Ascending aorta (tissue), 2 donors: ENCODE measurements at regions not wholly inside any gene's neighbourhood (a gene's known extent, or its start where the extent isn't known, plus 50 kb on each side); places are given as distances from the start of the nearest gene placed in this dataset.

Experiments used
- DNase-seq, 2 donors: peaks; one replicate each; pipeline ENCODE4 v3.0.0-alpha.2; 2019; ENCODE audit warnings: low spot score in 2 of 2
- H3K27ac ChIP-seq, 2 donors: fragments of 200-600 bp; sonication (generic); one replicate each; pipeline ENCODE4 v1.5.1; 2016 to 2017; ENCODE audit warnings: mild to moderate bottlenecking in 1 of 2
- H3K27me3 ChIP-seq: fragments of 200-600 bp; sonication (generic); one replicate; pipeline ENCODE4 v1.5.1; 2017
- H3K36me3 ChIP-seq, 2 donors: fragments of 200-600 bp; sonication (generic); one replicate each; pipeline ENCODE4 v1.5.1; 2016
- H3K4me1 ChIP-seq, 2 donors: fragments of 200-600 bp; sonication (generic); one replicate each; pipeline ENCODE4 v1.5.1; 2016 to 2017; ENCODE audit warnings: mild to moderate bottlenecking in 1 of 2
- H3K4me3 ChIP-seq, 2 donors: fragments of 200-600 bp; sonication (generic); one replicate each; pipeline ENCODE4 v1.5.1; 2016 to 2017; ENCODE audit warnings: mild to moderate bottlenecking in 1 of 2
- H3K9me3 ChIP-seq, 2 donors: fragments of 200-600 bp; sonication (generic); one replicate each; pipeline ENCODE4 v1.5.1; 2016
- CTCF ChIP-seq, 3 experiments: fragments of 200-600 bp in 2 of 3; fragments of 450-650 bp in 1 of 3; sonication (generic) in 2 of 3; IDR thresholded peaks; one replicate each; pipeline ENCODE4 v1.5.1; 2016 to 2019; ENCODE audit warnings: antibody characterized with exemption in 3 of 3, mild to moderate bottlenecking in 1 of 3, moderate library complexity in 1 of 3
- intact Hi-C: fragments of 100-400 bp; cut with DNase I; formaldehyde crosslinking; loops from one replicate; pipeline ENCODE4 v1.15.1; 2023

- no peak for TF ChIP-seq CTCF (IDR thresholded peaks at IDR 0.05)
- intact Hi-C loops: no loop called here
Observed at GRCh38 chr3:111369958-111370357, 172.0 kb upstream of the CD96 start.

GRCh38 chr3:111373239-111373638 is 168.8 kb upstream of the CD96 start:
- H3K9me3 ChIP-seq: peaks cover 0 to 7% of the 10 kb centered on the region in 2 donors
- H3K36me3 ChIP-seq: no peaks in the 10 kb centered on the region
- DNase-seq: no peak
- H3K4me1 ChIP-seq: no peaks in the 10 kb centered on the region
- no peak overlapping the region for H3K27ac ChIP-seq
- no peak overlapping the region for H3K4me3 ChIP-seq
- H3K27me3 ChIP-seq: no peaks in the 10 kb centered on the region
- intact Hi-C loops: no loop called here
- TF ChIP-seq CTCF (IDR thresholded peaks at IDR 0.05): no peak

More at GRCh38 chr3:111369958-111370357, 172.0 kb upstream of the CD96 start:
- Histone ChIP-seq H3K36me3 (no peaks in the 10 kb centered on the region), H3K27me3 (no peaks in the 10 kb centered on the region), H3K4me3 (no peak overlapping the region), H3K27ac (no peak overlapping the region), H3K9me3 (peaks cover 0 to 4% of the 10 kb centered on the region in 2 donors), H3K4me1 (no peaks in the 10 kb centered on the region)
- DNase-seq: no peak

- Histone ChIP-seq H3K9me3 (peaks cover 0 to 7% of the 10 kb centered on the region in 2 donors), H3K4me3 (no peak overlapping the region), H3K27me3 (no peaks in the 10 kb centered on the region), H3K4me1 (no peaks in the 10 kb centered on the region), H3K36me3 (no peaks in the 10 kb centered on the region), H3K27ac (no peak overlapping the region)
- no peak for DNase-seq
- intact Hi-C loops: no loop called here
- no peak for TF ChIP-seq CTCF (IDR thresholded peaks at IDR 0.05)
Observed at GRCh38 chr3:111373861-111374260, 168.1 kb upstream of the CD96 start.

GRCh38 chr3:111385971-111386495 is 156.0 kb upstream of the CD96 start:
- Histone ChIP-seq H3K4me3 (no peak overlapping the region), H3K27ac (no peak overlapping the region), H3K9me3 (peaks cover 0 to 6% of the 10 kb centered on the region in 2 donors), H3K36me3 (no peaks in the 10 kb centered on the region), H3K4me1 (no peaks in the 10 kb centered on the region), H3K27me3 (no peaks in the 10 kb centered on the region)
- intact Hi-C loops: no loop called here
- no peak for DNase-seq
- no peak for TF ChIP-seq CTCF (IDR thresholded peaks at IDR 0.05)

GRCh38 chr3:111392894-111393398 is 149.1 kb upstream of the CD96 start:
- no peak for TF ChIP-seq CTCF (IDR thresholded peaks at IDR 0.05)
- DNase-seq: no peak
- Histone ChIP-seq H3K27ac (no peak overlapping the region), H3K4me1 (no peaks in the 10 kb centered on the region), H3K27me3 (no peaks in the 10 kb centered on the region), H3K36me3 (no peaks in the 10 kb centered on the region), H3K4me3 (no peak overlapping the region), H3K9me3 (no peaks in the 10 kb centered on the region)
- intact Hi-C loops: no loop called here

GRCh38 chr3:111412656-111413055 is 129.3 kb upstream of the CD96 start:
- intact Hi-C loops: no loop called here
- no peaks in the 10 kb centered on the region for H3K9me3 ChIP-seq

More at GRCh38 chr3:111412656-111413055, 129.3 kb upstream of the CD96 start:
- no peak for TF ChIP-seq CTCF (IDR thresholded peaks at IDR 0.05)
- Histone ChIP-seq H3K4me1 (no peaks in the 10 kb centered on the region), H3K4me3 (no peak overlapping the region), H3K27ac (no peak overlapping the region), H3K27me3 (no peaks in the 10 kb centered on the region), H3K36me3 (no peaks in the 10 kb centered on the region)
- DNase-seq: no peak
